ENCODE measurements at regions not wholly inside any gene's neighbourhood (a gene's known extent, or its start where the extent isn't known, plus 50 kb on each side); places are given as distances from the start of the nearest gene placed in this dataset.

DNA sequence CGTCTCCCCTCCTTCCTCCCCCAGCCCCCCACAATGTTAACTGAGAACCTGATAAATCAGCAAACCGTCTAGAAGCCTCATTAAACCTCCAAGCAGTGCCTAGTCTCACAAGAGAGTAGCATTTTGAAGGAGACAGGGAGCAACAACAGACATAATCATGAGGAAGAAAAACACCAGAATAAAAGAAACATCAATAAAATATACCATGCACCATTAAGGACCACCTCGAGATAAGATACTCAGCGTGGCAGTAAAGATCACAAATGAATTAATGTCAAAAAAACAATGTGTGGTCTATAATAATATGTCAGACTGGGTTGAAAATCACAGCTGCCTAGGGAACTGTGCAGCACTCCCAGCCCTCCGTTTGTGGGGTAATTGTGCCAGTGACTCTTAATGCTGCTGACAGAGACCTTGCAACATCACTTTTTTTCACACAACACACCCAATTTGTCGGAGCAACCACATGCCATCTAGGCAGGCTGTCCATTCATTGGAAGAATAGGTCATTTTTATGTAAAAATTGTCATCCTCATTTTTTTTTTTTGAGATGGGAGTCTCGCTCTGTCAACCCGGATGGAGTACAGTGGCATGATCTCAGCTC, 450.8 kb upstream of the WWC1 start:
- H3K4me1 ChIP-seq (ENCODE audit: control insufficient read depth in 4 of 4, insufficient read depth in 4 of 4, low read length in 3 of 4): no peaks in the 10 kb centered on the region
- H3K36me3 ChIP-seq (ENCODE audit: control insufficient read depth in 4 of 4, insufficient read depth in 3 of 4, low read depth in 1 of 4, low read length in 3 of 4): no peaks in the 10 kb centered on the region
- H3K9ac ChIP-seq (ENCODE audit: low read depth in 1 of 2, low read length in 2 of 2): no peak overlapping the region
- H3K27ac ChIP-seq (ENCODE audit: low read depth in 1 of 2, low read length in 2 of 2): no peak overlapping the region
- H3K4me3 ChIP-seq (ENCODE audit: low read depth in 1 of 3, low read length in 3 of 3): no peak overlapping the region
- no peaks in the 10 kb centered on the region for H3K27me3 ChIP-seq (ENCODE audit: control insufficient read depth in 4 of 4, insufficient read depth in 4 of 4, low read length in 3 of 4)
- 73% methylated on average over 8 of the region's 8 CpGs for WGBS
- no peak for DNase-seq (ENCODE audit: low spot score)
- TF ChIP-seq, protein P1, sequence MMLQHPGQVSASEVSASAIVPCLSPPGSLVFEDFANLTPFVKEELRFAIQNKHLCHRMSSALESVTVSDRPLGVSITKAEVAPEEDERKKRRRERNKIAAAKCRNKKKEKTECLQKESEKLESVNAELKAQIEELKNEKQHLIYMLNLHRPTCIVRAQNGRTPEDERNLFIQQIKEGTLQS (IDR thresholded peaks at IDR 0.05): no peak
- TF ChIP-seq, protein P2, sequence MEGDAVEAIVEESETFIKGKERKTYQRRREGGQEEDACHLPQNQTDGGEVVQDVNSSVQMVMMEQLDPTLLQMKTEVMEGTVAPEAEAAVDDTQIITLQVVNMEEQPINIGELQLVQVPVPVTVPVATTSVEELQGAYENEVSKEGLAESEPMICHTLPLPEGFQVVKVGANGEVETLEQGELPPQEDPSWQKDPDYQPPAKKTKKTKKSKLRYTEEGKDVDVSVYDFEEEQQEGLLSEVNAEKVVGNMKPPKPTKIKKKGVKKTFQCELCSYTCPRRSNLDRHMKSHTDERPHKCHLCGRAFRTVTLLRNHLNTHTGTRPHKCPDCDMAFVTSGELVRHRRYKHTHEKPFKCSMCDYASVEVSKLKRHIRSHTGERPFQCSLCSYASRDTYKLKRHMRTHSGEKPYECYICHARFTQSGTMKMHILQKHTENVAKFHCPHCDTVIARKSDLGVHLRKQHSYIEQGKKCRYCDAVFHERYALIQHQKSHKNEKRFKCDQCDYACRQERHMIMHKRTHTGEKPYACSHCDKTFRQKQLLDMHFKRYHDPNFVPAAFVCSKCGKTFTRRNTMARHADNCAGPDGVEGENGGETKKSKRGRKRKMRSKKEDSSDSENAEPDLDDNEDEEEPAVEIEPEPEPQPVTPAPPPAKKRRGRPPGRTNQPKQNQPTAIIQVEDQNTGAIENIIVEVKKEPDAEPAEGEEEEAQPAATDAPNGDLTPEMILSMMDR (IDR thresholded peaks at IDR 0.05; ENCODE audit: low read depth, low read length, missing input control): no peak
- no peak for TF ChIP-seq JUND (IDR thresholded peaks at IDR 0.05)
- TF ChIP-seq, protein P3, sequence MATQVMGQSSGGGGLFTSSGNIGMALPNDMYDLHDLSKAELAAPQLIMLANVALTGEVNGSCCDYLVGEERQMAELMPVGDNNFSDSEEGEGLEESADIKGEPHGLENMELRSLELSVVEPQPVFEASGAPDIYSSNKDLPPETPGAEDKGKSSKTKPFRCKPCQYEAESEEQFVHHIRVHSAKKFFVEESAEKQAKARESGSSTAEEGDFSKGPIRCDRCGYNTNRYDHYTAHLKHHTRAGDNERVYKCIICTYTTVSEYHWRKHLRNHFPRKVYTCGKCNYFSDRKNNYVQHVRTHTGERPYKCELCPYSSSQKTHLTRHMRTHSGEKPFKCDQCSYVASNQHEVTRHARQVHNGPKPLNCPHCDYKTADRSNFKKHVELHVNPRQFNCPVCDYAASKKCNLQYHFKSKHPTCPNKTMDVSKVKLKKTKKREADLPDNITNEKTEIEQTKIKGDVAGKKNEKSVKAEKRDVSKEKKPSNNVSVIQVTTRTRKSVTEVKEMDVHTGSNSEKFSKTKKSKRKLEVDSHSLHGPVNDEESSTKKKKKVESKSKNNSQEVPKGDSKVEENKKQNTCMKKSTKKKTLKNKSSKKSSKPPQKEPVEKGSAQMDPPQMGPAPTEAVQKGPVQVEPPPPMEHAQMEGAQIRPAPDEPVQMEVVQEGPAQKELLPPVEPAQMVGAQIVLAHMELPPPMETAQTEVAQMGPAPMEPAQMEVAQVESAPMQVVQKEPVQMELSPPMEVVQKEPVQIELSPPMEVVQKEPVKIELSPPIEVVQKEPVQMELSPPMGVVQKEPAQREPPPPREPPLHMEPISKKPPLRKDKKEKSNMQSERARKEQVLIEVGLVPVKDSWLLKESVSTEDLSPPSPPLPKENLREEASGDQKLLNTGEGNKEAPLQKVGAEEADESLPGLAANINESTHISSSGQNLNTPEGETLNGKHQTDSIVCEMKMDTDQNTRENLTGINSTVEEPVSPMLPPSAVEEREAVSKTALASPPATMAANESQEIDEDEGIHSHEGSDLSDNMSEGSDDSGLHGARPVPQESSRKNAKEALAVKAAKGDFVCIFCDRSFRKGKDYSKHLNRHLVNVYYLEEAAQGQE (IDR thresholded peaks at IDR 0.05): no peak
- TF ChIP-seq FOXA1 (IDR thresholded peaks at IDR 0.05): no peak
- H3K9me3 ChIP-seq (ENCODE audit: control insufficient read depth in 4 of 4, low read length in 3 of 4): no peaks in the 10 kb centered on the region

DNA sequence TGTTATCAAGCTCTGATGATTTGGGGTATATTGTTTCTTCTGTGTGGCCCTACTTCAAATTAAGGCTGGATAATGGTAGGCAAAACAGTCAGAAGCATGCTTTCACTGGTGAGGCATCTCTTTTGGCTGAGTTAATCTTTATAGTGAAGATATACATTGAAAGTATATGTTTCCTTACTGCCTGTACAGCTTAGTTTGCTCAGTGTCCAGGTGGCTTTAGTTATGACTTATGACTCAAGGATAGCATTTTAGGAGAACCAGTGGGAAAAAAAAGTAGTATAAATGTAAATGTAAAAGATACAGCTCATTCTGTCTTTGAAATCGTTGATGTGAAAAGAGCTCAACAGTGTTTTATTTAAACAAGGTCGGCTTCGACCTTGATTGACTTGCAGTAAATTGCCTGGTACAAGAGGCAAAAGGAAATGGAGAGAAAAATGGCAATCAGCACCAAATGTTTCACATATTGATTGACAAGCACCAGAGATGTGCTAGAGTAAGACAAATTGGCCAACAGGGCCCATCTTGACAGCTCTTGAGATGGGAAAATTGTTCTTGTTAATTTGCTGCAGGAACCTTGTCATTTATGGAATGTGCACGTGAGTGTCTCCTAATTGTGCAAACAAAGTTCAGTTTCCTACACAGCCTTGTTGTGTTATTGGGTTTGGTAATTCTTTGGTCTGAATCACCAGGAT, 447.4 kb upstream of the WWC1 start:
- H3K27ac ChIP-seq (ENCODE audit: low read depth in 1 of 2, low read length in 2 of 2): no peak overlapping the region
- no peak for DNase-seq (ENCODE audit: low spot score)
- H3K36me3 ChIP-seq (ENCODE audit: control insufficient read depth in 4 of 4, insufficient read depth in 3 of 4, low read depth in 1 of 4, low read length in 3 of 4): no peaks in the 10 kb centered on the region
- H3K9ac ChIP-seq (ENCODE audit: low read depth in 1 of 2, low read length in 2 of 2): no peak overlapping the region
- 63% methylated on average over 4 of the region's 4 CpGs for WGBS
- no peaks in the 10 kb centered on the region for H3K9me3 ChIP-seq (ENCODE audit: control insufficient read depth in 4 of 4, low read length in 3 of 4)
- H3K4me3 ChIP-seq (ENCODE audit: low read depth in 1 of 3, low read length in 3 of 3): no peak overlapping the region
- no peaks in the 10 kb centered on the region for H3K27me3 ChIP-seq (ENCODE audit: control insufficient read depth in 4 of 4, insufficient read depth in 4 of 4, low read length in 3 of 4)
- no peaks in the 10 kb centered on the region for H3K4me1 ChIP-seq (ENCODE audit: control insufficient read depth in 4 of 4, insufficient read depth in 4 of 4, low read length in 3 of 4)
- no peak for TF ChIP-seq TAF1 (conservative IDR thresholded peaks at IDR 0.05)
- TF ChIP-seq, protein P4, sequence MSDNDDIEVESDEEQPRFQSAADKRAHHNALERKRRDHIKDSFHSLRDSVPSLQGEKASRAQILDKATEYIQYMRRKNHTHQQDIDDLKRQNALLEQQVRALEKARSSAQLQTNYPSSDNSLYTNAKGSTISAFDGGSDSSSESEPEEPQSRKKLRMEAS (IDR thresholded peaks at IDR 0.05): no peak
- TF ChIP-seq, protein P2 (IDR thresholded peaks at IDR 0.05; ENCODE audit: low read depth, low read length, missing input control): no peak
- TF ChIP-seq HNF4G (IDR thresholded peaks at IDR 0.05): no peak
- no peak for TF ChIP-seq JUND (IDR thresholded peaks at IDR 0.05)
- TF ChIP-seq RXRA (IDR thresholded peaks at IDR 0.05): no peak
- TF ChIP-seq GABPA (IDR thresholded peaks at IDR 0.05 in 1 of 2, conservative IDR thresholded peaks at IDR 0.05 in 1 of 2): no peak
- TF ChIP-seq EGR1 (IDR thresholded peaks at IDR 0.05; ENCODE audit: low read depth in 2 of 2): no peak
- no peak for TF ChIP-seq HNF4A (conservative IDR thresholded peaks at IDR 0.05)
- TF ChIP-seq FOXA1 (IDR thresholded peaks at IDR 0.05): no peak
- TF ChIP-seq, protein P5, sequence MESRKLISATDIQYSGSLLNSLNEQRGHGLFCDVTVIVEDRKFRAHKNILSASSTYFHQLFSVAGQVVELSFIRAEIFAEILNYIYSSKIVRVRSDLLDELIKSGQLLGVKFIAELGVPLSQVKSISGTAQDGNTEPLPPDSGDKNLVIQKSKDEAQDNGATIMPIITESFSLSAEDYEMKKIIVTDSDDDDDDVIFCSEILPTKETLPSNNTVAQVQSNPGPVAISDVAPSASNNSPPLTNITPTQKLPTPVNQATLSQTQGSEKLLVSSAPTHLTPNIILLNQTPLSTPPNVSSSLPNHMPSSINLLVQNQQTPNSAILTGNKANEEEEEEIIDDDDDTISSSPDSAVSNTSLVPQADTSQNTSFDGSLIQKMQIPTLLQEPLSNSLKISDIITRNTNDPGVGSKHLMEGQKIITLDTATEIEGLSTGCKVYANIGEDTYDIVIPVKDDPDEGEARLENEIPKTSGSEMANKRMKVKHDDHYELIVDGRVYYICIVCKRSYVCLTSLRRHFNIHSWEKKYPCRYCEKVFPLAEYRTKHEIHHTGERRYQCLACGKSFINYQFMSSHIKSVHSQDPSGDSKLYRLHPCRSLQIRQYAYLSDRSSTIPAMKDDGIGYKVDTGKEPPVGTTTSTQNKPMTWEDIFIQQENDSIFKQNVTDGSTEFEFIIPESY (IDR thresholded peaks at IDR 0.05): no peak
- TF ChIP-seq NR2F2 (IDR thresholded peaks at IDR 0.05): no peak
- TF ChIP-seq, protein P1 (IDR thresholded peaks at IDR 0.05): no peak
- TF ChIP-seq, protein P3 (IDR thresholded peaks at IDR 0.05): no peak
- TF ChIP-seq FOXA2 (IDR thresholded peaks at IDR 0.05): no peak
- TF ChIP-seq YY1 (IDR thresholded peaks at IDR 0.05): no peak

All from liver (tissue), 8 donors.